NCI-H1694 (cell line): ENCODE measurements at regions not wholly inside any gene's neighbourhood (a gene's known extent, or its start where the extent isn't known, plus 50 kb on each side); places are given as distances from the start of the nearest gene placed in this dataset.

Experiments used
- DNase-seq: peaks from one replicate; lab custom pipeline; 2025; lab: John Stamatoyannopoulos, UW

DNA sequence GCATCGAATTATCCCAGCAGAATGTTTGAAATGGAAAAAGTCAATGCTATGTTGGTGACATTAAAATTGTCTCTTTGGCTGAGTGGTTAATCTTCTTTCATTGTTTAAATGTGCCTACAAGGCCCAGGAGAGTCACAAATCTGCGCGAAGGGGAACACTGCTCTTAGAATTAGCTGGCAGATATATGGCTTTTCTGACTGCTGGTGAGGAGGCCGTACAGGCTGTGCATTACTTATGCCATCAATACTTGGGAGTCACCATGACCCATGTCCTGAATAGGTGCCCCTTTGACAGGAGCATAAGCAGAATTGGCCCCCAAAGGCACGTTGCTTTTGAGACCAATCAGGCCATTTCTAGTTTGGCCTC, 521.5 kb downstream of the FUT8 start:
- no peak for DNase-seq

DNA sequence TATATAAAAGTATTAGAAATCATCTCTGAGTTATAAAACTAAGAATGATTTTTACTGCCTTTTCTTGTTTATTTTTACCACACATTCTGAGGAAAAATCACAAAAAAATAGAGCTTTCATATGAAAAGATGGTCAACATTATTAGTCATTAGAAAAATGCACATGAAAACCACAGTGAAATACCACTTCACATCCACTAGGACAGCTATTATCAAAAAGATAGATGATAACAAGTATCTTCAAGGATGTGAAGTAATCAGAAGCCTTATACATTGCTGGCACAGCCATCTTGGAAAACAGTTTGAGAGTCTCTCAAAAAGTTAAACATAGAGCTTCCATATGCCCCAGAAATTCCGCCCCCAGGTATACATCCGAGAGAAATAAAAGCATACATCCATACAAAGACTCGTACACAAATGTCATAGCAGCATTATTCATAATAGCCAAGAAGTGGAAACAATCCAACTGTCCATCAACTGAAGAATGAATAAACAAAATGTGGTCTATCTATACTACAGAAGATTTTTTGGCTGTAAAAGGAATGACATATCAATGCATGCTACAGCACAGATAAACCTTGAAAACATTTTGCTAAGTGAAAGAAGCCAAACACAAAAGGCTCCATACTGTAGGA, 523.9 kb downstream of the FUT8 start:
- no peak for DNase-seq

DNA sequence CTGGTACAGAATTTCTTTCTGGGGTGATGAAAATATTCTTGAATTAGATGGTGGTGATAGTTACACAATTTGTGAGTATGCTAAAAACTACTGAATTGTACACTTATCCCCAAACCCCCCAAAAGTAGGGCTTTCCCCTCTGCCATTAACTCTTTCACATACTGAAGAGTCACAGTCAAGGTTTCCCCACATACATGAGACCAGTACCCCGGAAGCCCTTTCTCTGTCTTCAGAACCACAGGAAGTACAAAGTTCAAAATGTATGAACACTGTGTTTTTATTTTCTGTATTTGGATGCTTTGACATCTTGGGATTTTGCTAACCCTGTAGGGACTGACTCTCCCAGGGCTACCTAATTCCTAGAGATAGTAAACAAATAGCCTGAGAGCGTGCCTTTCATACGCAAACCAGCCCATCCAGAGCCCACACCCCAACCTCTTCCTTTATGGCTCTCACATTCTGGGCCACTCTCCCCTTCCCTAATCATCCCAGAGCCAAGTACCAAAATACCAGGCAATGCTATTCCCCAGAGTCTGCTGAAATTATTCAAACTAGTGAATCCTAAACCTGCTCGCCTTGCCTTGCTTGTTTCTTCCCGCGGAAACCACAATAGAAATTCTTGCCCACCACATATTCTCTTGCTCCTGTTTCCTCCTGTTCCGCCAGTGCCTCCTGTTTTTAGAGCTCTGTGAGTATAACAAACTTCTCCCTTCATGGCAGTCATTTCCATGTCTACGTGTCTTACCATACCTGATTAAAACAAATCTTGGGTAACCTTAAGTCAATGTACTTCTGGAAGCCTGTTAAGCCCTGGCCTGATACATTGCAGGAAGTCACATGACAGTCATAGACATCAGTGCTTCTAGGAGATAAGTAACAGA, 524.8 kb downstream of the FUT8 start:
- no peak for DNase-seq

DNA sequence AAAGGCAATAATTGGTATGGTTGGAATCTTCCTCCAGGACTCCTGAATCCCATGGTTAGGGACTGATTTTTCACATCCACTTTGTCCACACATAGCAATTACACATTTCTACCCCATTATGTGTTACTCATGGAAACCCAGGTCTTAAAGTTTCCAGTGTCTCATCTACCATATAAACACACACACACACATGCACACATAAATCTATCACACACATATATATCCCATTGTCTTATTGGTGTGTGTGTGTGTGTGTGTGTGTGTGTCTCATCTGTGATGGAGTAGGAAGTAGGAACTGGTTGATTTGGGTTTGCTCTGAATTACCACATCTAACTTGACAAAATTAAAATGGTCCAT, 525.4 kb downstream of the FUT8 start:
- no peak for DNase-seq

DNA sequence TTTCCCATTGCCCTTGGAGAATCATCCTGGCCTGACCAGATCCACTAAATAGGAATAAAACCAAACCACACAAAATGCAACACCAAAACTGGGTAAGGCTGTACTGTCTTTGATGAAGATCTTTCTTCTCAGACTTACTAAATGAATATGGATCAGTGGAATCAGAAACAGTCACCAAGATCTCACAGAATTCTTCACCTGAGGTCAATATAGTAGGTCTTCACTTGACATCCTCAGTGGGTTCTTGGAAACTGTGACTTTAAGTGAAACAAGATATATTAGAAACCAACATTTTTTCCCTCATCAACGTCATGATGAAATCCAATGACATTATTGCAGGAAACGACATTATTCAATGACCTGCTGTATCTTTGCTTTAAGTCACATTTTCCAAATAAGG, 526.2 kb downstream of the FUT8 start:
- DNase-seq: no peak

DNA sequence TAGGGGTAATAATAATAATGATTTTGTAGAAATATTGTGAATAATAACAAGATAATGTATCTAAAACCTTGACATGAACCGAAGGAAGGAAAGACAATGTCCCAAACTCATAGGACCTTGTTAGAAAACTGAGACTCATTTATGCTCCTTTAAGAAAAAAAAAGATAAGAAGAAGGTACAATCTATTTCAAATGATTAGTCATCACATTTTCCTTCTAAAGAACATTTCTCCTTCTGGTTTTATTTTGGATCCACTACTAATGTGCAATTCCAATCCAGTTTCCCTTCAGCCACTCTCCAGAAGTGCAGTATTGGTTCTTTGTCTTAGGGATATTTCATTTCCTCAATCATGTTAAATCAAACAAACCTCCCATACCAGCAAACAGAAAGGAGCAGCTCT, 526.7 kb downstream of the FUT8 start:
- DNase-seq: no peak

DNA sequence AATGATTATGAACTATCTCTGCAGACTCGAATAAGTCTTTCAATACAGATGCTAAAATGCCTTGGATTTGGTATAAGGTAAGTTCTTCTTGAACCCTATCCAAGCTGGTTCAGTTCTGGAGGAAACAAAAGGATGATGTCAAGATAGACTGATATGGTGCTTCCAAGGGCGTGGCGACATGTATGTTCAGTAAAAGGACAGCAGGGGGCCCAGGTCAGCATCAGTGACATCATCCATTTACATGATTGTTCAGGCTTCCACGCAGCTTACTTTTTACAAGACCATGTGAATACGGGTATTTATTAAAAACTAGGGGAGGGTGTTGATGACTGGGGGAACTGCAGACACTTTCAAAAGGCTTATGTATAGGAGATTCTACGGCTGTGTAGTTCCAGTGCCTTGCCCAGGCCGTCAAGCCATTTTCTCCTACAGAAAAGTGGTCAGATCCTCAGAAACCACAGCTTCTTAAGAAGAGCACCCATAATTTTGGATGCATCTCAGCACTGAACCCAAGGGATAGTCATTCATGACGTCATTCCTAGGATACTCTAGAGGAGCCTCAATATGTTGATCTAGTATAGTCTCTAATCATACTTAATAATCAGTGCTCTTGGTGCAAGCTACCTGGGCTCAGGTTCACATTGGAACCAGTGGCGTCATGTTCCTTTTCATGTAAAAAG, 527.7 kb downstream of the FUT8 start:
- no peak for DNase-seq

DNA sequence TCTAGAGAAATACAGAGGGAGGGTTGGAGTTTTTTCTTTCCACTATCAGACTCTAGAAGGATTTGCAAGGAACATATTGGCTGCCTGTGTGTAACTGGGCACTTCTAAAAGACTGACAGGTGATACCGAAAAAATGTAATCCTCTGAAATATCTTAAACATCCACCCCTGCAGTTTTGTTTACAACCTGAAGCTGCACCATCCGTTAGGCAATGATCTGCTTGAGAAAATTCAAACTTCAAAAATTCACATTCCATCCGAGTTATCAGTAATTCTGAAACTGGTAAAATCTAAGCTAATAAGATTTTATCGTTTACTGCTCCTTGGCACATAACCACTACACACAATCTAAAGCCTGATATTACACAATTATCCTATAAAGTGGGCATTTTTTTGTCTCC, 528.6 kb downstream of the FUT8 start:
- no peak for DNase-seq

DNA sequence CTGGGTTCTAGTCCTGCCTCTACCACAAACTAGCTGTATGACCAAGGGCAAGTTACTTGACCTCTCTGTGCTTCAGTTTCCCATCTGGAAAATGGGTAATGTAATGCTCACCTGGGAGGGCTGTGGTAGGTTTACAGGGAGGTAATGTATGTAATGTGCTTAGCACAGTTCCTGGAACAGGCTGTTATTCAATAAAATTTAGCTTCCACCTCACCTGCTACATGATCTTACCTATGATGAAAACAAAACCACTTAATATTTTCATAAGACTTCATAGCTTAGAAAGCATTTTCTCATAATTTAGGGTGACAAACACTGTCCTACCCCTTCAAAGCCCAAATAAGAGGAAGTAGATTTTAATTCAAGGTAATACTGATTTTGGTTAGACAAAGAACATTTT, 530.6 kb downstream of the FUT8 start:
- no peak for DNase-seq

DNA sequence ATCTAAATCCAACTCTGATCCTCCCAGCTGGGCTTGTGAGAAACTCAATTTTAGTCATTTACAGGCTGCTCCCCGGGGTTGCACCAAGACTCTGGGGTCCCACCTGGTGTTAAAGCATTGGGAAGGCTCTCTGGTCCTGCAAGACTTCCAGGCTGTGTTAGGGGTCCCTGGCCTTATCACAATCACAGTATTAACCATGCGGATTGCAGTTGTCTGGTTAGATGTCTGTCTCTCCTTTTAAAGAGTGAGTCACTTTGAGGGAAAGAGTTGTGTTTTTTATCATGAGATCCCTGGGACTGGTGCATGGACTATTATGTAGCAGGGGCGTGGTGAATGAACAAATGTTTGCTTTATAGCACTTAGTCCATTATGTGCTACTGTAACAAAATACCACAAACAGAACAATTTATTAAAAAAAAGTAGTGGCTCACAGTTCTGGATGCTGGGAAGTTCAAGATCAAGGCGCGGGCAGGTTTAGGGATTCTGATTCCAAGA, 531.4 kb downstream of the FUT8 start:
- no peak for DNase-seq

DNA sequence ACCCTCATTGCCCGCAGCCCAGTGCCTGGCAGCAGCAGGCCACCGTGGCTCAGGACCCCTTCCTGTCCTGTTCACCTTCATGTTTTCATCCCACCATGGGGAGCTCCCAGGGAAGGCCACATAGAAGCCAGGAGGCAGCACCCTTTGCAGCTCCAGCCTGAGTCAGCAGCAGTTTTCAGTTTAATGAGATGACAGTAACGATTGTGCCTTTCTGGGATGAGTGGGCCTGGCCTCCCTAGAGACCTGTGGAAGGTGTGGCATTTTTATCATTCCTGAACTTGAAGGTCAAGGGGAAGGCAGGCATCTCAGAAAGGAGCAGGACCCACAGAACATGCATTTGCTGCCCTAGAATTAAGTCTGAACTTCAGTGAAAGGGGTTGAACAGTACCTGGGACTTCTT, 532.8 kb downstream of the FUT8 start:
- no peak for DNase-seq

DNA sequence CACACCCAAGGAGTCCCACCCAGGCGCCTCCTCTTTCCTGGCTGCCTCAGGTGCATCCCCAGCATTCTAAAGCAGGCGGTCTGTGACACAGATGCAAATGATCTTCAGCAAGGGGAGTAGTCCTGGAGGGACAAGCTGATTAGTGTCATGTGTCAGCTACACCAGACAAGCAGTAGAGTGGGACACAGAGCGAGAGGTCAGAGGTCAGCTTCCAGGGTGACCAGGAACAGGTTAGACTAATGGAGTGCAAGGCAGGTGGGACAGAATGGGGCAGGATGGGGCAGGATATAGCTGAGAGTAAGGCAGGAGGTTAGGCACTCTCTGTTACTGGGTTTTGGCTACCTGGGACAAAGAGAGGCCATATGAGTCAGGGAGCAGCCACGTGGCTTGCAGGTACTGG, 534.0 kb downstream of the FUT8 start:
- no peak for DNase-seq

DNA sequence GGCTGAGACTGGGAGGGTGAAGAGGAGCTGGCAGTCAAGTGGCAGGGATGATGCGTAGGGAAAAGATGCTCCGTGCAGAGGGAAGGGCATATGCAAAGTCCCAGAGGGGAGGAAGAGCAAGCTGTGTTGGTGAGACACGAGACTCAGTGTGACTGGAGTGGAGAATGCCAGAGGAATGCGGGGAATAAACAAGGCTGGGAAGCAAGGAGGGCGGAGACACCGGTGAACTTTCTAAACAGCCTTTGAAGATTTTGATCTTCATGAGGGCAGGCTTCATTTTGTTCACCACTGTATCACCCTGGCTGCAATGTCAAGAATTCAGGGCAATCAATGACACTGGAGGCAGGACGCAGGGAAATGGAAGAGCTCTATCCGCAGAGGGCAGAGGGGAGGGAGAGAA, 535.8 kb downstream of the FUT8 start:
- no peak for DNase-seq

DNA sequence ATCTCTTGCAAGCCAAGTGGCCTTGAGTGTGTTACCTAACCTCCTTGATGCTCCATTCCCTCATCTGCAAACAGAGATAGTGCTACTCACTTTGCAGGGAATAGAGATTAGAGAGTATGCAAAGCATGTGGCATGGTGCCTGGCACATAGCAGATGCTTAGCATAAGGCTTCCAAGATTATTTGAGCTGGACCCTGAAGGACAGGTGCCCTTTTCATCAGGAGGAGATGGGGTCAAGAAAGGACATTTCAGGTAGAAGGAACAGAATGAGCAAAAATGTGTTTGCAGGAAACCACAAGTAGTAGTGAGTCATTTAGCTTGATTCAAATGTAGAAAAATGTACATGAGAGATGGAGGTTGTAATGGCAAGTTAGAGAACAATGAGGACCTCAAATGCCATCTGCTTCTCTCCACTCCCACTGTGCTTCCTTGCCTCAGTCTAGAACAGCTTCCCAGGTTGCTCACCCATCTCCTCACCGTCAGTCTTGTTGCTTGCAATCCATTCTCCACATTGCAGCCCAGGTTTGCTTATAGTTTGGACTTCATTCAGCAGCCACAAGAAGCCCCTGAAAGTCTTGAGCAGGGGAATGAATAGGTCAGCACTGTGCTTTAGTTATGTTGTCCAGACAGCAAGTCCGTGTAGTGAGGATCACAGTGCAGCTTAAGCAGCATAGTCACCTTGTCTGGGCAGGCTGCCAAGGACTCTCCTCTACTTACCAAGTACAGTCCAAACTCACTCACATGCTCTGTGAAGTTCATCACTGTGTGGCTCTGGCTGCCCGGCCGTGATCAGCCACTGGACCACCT, 536.3 kb upstream of the CCDC196 start:
- DNase-seq: no peak

DNA sequence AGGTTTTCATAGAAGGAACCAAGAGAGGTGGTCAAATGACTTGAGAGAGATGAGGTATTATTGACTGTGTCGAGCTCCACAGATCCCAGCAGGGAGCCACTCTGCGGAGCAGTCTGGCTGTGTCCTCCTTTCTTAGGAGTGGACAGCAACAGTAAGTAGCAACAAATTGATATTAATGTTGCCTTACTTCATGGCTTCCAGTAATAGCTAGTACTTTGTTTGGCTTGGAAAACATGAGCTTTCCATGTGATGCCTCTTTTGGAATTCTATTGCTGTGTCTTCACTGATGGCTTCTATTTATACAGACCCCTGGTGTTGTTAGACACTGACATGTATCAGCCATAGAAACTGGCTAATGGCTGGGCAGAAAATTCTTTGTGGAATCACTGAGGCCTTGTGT, 531.2 kb upstream of the CCDC196 start:
- no peak for DNase-seq

DNA sequence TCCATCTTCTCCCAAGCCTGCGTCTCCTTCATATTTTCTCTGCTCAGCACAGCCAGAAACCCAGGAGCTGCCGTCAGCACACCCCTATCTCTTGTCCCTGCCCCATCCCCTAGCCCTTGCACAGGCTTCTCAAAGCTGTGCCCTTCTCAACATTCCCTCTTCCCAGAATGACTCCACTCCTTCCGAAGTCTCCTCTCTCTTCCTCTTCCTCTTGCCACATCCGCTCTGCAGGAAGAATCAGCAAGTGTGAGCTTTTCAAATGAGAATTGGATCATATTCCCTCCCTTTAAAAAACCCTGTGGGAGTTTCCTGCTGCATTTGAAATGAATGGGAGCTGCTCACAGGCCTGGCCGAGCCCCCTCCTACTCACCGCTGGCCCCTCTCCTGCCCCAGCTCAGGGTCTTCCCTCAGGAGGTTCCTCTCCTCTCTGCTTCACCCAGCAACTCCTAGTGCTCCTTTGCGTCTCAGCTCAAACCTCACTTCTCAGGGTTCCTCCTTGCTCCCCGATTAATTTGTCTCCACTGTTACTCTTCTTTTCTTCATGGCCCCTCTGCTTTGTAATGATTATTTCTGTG, 528.5 kb upstream of the CCDC196 start:
- DNase-seq: no peak

DNA sequence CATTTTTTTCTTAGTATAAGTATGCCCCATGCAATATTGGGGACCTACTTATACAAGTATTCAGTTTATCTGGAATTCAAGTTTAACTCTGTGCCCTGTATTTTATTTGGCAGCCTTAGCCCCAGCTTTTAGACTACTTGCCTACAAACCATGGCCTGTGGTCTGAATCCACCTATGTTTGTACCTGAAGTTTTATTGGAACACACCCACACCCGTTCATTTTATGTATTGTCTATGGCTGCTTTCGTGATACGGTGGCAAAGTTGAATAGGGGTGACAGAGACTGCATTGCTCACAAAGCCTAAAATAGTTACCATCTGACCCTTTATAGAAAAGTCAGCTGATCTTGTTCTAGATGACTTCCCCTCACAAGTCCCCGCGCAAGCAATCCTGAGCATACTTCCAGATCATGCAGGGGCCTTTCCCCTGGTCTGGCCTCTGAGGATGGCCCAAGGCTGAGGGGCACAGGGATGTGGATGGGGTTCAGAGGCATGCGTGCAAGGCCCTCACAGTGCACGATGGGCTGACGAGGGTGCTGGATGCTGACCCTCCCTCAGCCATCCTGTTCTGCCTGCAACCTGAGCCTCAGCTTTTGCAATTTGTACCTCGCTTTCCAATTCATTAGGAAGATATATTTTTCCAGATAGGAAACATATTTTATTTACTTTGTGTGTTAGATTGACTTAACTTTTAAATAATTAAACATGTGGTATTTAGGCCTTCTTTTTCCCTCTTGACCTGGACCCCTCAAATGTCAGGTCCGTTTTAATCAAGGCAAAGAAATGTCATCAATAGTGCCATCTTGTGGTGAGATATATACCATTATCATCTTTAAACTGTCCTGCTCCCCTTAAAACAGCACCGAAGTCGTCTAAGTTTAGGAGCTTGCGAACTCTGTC, 527.3 kb upstream of the CCDC196 start:
- peak; percentile 59 for DNase-seq

DNA sequence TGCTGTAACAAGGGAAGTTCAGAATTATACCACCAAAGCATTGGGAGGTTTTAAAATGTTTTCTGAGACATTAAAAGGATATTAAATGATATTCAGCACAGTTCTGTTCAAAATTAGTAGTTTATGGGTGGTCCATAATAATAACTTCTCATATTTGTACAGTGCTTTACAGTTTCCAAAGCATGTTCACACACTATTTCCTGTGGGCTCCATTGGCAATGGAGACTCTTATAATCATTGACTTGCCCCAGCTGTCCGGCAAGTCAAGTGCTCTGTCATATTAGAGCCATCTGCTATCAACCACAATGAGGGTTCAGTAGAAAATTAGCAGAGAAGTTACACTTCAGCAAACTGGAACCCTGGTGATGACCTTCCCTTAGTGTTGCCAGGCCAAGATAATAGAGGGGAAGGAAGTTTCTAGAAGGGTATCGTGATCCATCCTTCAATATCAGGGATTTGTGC, 526.6 kb upstream of the CCDC196 start:
- DNase-seq: no peak

DNA sequence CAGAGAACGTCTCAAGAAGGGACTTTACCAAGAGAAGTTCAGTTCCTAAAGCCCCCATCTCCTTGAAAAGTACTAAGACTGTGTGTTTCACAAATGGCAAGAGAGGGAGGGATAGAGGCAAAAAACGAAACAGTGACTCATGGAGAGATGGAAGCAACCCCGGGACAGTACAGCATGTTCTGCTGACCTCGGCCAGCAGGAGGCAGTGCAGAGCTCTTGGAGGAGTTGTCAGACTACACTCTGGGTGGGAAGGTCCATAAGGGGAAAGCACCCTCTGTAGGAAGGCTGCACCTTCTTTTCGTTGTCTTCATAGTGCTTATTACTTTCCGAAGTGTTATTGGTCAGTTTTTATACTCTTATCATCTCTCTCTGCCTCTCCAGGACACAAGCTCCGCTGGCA, 525.2 kb upstream of the CCDC196 start:
- peak; percentile 74 for DNase-seq

DNA sequence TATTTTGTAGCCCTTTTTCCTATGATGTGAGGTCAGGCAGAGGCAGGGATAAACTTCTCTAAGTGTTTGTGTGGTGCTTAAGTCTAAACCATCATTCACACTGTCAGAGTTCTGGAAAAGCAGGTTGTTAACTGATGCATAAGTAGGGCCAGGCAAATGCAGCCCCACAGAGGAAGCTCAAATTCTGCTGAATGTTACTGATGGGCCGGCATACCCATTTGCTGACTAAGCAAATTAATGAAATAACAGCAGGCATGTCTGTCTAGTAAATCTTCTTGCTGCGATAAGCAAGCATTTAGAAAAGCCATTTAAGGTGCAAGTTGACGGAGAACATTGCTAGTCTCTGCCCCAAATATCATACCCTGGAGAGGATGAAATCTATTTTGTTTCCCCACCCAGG, 523.2 kb upstream of the CCDC196 start:
- no peak for DNase-seq

DNA sequence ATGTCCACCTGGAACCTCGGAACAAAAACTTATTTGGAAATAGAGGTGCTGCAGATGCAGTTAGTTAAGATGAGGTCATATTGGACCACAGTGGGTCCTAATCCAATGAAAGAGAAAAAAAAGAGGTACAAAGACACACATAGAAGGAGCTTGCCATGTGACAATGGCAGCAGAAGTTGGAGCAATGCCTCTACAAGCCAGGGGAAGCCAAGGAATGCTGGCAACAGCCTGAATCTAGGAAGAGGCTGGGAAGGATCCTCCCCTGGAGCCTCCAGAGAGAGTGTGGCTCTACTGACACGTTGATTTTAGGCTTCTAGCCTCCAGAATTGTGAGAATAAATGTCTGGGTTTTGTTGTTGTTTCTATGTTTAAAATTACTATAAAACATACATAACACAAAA, 521.8 kb upstream of the CCDC196 start:
- DNase-seq: no peak
